GM21529 (cell line): ENCODE measurements at regions not wholly inside any gene's neighbourhood (a gene's known extent, or its start where the extent isn't known, plus 50 kb on each side); places are given as distances from the start of the nearest gene placed in this dataset.
"Not testable (repeated sequence)": the region's sequence is repeated elsewhere in the genome, so short reads cannot be mapped to it uniquely, and the experiment has no call there.

Experiments used
- ATAC-seq: cut with Tn5 transposase; IDR thresholded peaks from one replicate; pipeline ENCODE4 v1.9.1; 2021; ENCODE audit not compliant: unreplicated experiment

DNA sequence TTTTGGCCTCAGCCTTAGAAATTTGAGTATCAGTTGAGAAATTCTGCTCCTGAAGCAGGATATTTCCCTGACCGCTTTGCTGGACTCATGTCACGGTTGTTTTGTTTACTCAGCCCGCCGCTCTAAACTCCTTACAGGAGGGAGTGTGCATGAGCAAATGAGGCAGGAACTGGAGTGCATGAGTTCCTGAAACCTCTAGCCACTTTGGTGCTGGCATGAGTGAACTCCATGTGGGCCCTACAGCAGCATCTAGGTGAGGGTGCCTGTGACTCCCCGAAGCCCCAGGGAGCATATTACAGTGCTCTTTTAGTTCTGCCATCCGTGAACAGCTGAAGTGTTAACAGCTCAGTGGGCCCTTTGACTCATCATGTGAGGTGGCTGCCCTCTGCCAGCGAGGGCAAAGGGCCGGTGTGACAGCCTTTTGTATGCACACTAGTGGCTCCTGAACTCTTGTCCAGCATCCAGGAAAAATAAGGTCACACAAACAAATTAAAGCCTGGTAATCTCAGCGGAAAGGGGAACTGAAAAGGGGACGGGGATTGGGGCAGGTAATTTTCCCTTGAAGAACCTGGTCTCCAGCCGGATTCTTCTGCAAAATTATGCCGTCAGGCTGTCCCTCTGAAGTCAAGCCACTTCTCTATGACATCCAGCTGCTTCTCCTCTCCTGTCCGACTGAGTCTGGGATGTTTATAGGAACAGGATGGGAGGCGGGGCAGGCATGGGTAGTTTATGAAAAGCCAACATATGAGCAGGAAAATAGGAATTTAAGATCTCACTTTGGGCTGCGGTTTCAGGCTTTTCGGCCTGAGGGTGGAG, 1668.7 kb downstream of the SUCLG1 start:
- no peak for ATAC-seq

DNA sequence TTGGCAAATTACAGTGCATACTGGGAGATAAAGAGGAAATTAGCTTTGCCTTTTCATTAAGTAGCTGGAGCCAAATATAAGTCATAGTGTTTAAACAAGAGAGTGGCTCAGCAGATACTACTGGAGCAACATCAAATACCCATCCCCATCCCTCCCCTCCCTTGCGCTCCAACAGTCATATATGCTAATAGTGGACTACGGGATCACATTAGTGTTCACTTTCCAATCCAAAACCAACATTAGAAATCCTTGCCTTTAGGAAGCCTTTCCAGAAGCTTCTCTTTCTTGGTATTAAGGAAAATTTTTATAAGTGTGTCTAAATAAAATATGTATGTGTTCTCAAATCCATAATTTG, 1669.3 kb downstream of the SUCLG1 start:
- no peak for ATAC-seq

DNA sequence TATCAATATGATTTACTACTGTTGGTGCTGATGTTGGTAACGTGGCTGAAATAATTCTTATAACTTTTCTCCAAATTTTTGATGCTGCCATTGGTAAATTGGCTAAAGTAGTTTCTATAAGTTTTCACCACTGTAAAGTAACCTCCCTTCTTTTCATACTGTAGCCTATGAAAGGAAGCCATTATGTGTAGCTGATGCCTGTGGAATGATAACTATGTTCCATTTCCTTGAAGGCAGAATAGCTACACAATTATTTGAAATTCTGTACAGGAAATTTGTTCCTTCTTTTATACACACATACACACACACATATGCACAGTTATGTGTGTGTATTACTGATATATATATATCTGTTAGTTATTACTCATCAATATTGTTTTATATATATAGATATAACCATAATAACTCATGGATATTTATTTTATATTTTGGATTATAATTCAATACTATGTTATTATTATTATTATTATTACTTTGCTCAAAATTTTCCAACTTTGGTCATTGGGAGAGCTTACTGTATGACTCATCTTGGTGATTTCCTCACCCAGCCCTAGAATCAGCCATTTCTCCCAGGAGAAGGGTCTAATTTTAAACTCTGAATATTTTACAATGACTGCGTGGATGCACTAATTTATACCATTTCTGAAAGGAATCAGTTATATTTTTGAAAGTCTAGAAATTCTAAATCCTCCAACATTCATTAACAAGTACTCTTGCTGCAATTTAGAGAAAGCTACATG, 1677.7 kb downstream of the SUCLG1 start:
- no peak for ATAC-seq

DNA sequence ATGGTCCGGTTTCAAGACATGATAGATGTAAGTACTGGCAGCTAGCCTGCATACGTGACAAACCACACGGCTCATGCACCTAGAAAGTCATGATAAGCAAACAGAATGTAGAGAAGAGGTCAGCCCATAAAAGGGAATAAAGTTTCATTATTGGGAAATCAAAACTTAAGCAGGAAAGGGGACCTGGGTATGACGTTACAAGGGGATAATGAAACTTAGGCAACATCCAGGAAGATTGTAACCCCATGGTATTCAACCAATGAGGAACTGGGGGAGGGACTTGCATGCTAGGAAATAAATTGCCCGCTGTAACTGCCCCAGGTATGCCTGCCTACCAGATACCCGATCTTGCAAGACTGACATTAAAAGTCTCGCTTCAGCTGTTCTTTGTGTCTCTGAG, 1679.0 kb downstream of the SUCLG1 start:
- ATAC-seq, result no peak

DNA sequence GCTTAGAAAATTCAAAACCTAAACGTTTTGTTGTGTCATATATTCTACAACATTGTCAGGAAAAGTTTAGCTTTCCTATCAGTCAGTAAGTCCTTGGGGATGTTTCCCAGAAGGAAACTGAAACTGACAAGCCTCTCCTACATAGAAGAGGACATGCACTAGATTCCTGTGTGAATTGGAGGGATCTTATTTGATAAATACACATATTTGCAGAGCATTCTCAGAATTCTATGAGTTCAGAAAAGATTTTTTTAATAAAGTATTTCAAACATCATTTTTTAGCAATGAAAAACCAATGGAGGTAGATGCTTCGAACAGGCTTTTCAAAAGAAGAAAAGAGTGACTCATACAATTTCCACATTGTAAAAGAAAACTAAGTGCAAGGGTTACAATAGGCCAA, 1706.7 kb downstream of the SUCLG1 start:
- ATAC-seq, result no peak

DNA sequence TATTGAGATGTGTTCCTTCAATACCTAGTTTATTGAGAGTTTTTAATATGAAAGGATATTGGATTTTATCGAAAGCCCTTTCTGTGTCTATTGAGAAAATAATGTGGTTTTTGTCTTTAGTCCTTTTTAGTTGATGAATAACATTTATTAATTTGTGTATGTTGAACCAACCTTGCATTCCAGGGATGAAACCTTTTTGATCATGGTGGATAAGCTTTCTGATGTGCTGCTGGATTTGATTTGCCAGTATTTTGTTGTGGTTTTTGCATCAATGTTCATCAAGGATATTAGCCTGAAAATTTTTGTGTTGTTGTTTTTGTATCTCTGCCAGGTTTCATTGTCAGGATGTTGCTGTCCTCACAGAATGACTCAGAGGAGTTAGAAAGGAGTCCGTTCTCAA, 1710.4 kb downstream of the SUCLG1 start:
- ATAC-seq, result no peak

DNA sequence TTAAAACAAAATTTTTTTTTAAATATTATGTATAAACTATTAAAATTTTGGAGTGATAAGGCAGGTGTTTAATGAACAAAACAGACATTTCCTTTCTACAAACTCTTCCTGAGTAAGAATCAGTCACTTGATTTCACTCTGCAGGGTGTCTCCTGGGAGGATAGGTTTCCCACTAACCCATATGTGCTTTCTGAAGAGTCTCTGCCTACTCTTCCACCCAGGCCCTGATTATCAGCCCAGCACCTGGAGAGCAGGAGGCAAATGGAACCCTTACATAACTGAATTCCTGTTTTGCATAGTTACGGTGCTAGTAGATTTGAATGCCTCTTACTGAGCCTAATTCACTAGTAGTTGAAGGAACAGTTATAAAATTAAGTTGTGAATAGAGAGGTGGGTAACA, 1718.6 kb downstream of the SUCLG1 start:
- ATAC-seq, result no peak

DNA sequence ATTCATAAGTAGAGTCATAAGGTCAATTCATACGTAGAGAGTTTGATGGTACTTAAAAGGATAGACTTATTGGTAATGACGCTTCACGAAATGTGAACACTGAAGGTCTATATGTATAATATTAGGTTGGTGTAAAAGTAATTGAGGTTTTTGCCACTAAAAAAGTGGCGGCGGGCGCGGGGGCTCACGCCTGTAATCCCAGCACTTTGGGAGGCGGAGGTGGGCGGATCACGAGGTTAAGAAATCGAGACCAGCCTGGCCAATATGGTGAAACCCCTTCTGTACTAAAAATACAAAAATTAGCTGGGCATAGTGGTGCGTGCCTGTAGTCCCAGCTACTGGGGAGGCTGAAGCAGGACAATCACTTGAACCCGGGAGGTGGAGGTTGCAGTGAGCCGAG, 1721.1 kb downstream of the SUCLG1 start:
- not testable (repeated sequence) for ATAC-seq

DNA sequence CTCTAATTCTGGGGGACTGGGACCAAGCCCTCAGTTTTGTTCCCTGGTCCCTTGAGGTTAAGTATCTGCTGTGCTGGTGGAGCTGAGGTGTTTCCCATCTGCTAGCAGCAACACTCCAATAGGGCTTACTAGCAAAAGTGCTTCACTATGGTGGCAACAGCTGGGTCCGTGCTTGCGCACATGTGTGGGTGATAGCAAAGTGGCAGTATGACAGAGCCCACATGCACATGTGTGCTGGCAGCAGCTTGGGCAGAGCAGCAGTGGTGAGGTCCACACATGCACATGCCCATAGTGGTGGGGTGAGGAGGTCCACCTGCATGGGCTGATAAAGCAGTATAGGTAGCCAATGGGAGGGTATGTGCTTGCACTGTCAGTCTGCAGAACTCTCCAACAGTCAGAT, 1723.7 kb downstream of the SUCLG1 start:
- no peak for ATAC-seq

DNA sequence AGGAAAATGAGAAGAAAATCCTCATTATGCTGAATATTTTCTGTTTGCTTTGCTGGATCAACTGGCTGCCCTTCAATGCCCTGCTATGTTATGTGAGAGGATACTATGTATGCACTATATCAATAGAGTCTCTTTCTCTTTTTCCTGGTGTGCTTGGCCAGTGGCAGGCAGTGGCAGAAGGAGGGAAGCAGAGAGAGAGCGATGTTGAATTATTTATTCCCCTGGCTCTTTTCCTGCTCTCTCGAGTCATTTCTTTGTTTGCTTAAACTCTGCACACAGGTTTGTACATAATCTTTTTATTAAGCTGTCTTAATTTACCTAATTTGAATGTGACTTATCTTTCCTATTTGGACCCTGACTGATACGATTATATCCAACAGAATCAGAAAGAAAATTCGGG, 1727.3 kb downstream of the SUCLG1 start:
- ATAC-seq, result no peak

DNA sequence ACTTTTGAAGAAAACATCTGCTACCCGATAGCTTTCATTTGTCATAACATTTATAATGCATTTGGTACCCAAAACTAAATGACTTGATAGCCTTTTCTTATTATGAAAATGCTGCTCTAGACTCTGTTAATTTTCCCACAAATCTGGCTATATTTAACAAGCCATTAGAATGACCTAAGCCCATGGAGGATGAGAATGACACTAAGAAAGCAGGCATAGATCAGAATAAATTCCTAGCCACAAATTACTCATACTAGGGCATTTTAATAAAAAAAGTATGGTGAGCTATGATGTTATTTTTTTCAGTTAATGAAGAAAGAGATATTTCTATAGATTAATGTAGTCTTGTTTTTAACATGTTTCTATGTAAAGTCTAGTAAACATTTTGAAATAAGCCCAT, 1728.3 kb downstream of the SUCLG1 start:
- ATAC-seq, result no peak

DNA sequence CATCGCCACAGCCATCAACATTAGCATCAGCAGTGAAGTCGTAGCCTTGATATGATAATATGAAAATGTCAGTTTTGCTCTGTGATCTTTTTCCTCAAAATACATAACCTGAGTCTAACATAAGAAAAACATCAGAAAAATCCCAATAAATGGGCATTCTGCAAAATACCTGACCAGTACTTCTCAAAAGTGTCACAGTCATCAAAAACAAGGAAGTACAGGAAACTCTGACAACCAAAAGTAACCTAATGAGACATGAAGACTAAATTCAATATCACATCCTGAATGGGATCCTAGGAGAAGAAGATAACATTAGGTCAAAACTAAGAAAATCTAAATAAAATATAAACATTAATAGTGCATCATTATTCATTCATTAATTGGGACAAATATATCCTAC, 1731.0 kb downstream of the SUCLG1 start:
- ATAC-seq, result no peak

DNA sequence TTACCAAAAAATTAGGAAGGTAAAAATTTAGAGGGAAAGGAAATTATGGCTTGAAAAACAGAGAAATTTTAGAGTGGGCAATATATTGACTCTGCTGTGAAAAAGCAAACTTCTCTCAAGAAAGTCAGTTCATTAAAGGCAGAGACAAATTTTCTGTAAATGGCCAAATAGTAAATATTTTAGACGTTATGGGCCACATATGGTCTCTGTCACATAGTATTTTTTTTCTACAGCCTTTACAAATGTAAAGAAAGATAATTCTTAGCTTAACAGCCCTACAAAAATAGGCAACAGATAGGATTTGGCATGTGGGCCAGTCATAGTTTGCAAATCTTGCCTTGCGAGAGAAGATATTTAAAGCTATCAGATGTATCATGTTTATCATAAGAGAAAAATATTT, 1750.4 kb downstream of the SUCLG1 start:
- no peak for ATAC-seq

DNA sequence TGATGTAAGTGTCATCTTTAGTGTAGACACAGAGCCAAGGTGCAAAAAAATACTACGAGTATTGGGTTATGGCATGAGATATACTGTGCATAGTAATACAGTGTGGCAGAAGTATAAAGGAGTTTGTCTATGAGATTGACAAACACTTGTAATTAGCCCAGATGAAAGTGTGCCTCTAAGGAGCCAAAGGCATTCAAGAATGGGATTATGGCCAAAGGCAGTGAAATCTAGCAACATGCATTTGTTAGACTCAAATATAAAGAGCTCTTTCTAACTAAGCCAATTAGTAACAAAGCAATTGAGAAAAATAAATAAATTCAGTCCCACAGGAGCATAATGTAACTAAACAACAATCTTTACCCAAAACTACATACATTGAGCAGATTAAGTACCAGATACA, 1761.8 kb downstream of the SUCLG1 start:
- no peak for ATAC-seq

DNA sequence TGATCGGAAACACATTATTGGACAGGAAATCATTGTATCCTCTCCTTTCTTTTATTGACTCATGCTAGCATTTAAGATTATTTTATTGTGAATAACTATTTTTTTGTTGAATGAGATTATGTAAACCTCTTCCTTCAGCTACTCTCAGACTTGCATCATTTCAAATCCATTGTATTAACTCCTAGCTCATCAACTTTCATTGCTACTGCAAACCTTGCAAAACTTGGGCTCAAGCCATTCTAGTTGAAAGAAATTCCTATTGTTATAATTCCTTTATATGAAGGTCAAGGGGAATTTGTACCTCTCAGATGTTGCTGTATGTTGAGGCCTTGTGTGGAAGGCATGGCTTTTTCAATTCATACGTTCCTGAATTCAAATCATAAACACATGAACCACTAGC, 1764.6 kb downstream of the SUCLG1 start:
- ATAC-seq, result no peak

DNA sequence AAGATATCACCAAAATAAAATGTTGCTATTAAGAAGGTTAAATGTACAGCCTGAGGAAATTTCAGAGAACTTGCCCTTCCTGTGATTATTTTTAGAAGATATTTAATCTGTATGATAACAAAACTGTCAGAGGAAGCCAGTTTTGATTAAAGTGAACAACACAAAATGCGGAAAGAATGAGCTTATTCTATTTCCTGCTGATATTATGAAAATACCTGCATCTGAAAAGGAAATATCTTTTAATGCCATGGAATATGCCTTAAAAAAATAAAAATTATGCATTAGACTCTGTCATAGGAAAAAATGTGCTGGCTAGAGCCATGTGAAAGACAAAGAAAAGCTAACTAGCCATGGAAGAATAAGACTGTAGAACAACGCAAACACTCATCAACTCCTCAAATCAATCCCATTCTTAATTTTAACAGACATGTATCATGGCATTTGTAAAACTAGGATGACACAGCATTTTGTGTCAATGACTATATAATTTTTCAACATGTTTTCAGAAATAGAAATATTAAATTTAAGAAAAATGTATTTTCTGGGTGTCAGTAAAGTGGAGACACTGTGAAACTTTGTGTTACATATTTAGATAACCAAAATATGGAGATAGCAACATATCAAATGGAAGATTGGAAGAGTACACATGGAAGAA, 1768.2 kb downstream of the SUCLG1 start:
- no peak for ATAC-seq

DNA sequence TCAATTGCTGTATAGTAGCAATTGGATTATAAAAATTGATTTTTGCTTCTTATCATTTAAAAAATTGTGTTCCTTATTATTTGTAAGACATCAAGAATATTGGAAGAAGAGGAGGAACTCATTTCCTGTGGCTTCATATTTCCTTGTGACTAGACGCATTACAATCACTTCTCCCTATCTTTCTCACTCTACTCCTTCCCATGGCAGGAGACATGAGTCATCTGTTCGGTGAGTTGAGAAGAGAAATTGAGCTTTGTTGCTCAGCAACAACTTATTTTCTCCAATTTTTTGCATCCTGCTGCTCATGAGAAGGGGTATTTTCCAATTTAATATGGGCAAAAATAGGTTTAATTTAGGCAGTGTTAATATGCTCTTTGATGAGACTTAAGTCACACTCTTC, 1783.9 kb downstream of the SUCLG1 start:
- ATAC-seq, result no peak

DNA sequence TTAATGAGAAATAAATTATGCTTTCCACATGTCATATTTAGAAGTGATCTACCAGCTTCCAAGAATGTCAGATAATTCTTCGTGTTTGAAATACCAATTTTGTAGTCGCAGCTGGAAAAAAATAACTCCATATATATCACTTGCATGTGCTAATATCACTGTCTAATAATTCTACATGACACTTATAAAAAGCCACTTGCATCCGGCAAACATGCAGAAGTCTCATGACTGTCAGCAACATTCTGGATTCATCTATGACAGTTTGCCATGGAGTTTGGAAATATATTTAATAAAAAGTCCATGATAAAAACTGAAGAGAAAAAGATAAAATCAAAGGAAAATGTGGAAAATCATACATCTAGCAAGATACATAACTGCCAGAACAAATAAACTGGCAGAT, 1784.4 kb downstream of the SUCLG1 start:
- no peak for ATAC-seq

DNA sequence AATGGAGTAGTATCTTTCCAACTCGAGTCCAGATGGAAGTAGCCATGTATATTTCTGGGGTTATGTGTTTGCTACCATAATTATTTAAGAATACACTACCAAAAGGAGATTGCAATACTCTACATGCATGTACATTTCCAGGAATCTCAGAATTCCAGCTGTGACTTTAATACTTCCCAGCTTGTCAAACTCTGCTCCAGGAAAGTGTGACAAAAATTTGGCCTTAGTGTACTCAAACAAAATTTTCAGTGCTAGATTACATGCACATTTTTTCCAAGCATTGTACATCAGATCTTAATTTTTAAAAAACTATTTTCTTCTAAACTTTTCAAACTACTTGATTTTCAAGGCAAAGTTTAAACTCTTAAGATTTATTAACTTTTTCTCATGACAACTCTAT, 1791.6 kb downstream of the SUCLG1 start:
- no peak for ATAC-seq

DNA sequence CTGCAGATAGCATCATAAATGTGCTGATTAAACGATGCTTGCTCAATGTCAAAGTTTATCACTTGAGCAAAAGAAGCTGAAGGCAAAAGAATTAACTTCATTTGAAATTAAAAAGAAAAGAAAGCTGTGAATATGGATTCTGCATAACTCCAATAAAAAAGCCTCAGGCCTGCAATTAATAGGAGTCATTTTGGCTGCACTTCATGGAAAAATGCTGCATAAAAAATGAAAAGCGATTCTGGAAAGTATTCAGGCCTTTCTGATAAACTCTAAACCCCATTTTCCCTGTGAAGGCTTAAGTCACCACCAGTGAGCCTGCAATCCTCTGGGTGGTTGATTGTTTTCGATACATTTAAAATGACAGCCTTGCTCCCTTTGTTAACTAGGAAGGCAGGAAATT, 1793.4 kb downstream of the SUCLG1 start:
- ATAC-seq, result no peak

DNA sequence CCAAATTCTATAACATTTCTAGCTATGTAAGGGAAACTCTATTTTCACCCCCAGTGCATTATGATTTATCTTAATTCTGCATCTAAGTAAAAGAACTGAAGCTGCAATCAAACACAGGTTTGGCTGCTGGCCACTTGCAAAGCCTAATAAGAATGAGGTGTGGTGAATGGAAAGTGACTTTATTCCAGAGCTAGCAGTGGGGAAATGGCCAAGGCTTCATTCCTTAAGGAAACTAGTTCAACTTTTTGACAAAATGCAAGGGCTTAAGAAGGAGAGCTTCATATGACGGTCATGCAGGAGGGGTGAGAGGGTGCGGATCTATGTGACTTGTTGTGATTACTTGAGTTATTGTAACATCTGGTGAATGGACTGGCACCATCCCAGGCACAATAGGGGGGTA, 1802.0 kb downstream of the SUCLG1 start:
- ATAC-seq, result no peak

DNA sequence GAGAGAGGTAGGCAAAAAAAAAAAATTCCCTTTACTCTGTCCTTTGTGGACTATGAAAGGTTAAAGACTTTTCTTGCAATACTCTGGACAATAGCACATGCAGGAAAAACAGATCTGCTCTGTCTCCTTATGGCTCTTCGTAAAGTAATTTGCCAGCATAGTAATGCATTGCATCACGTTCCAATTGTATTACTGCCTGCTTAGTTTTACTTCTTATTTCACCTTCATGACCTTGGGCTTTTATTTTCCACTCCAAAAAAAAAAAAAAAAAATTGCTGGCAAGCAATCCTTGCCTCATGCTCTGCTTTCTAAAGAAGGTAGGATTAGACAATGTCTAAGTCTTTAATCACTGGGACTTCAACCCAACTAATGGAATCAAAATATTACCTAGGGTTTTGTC, 1802.7 kb downstream of the SUCLG1 start:
- no peak for ATAC-seq
